ENCODE measurements at regions not wholly inside any gene's neighbourhood (a gene's known extent, or its start where the extent isn't known, plus 50 kb on each side); places are given as distances from the start of the nearest gene placed in this dataset.
"Not testable (repeated sequence)": the region's sequence is repeated elsewhere in the genome, so short reads cannot be mapped to it uniquely, and the experiment has no call there.

DNA sequence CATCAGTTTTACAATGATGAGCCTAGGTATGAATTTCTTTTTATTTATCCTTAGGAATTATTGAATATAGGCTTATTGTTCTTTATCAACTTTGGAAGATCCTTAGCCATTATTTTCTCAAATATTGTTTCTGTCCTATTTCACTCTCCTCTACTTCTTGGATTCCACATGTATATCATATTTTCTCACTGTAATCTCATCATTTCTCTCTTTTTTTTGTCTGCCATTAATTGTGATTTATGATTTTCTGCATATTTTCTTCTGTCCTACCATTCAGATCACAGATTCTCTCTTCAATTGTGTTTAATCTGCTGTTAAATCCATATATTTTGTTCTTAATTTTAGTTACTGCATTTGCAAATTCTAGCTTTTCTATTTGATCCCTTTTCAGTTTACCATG, 139.8 kb downstream of the ARRDC3 start:
- H3K9me2 ChIP-seq (ENCODE audit: insufficient read depth, low read length), result no peaks in the 10 kb centered on the region
- H2AFZ ChIP-seq (ENCODE audit: low read length), result no peak overlapping the region
- POLR2A ChIA-PET, result no interaction called here
- H3K27ac ChIP-seq (ENCODE audit: low read depth, low read length, poor library complexity, severe bottlenecking), result no peak overlapping the region
- intact Hi-C loops (cut with micrococcal nuclease; ENCODE audit: unreplicated experiment), result no loop called here
- no peak for DNase-seq (ENCODE audit: low spot score)
- no peaks in the 10 kb centered on the region for H3K79me2 ChIP-seq (ENCODE audit: insufficient read depth, low read depth, low read length)
- H3K9me3 ChIP-seq (ENCODE audit: low read length), result 0 out of 2 replicates have a peak, but pooled peaks cover 6% of the 10 kb centered on the region
- no peak overlapping the region for H3K4me2 ChIP-seq (ENCODE audit: low read length)
- H4K20me1 ChIP-seq (ENCODE audit: insufficient read depth, low read length), result no peaks in the 10 kb centered on the region
- no peaks in the 10 kb centered on the region for H3K36me3 ChIP-seq (ENCODE audit: insufficient read depth, low read length)
- no peaks in the 10 kb centered on the region for H3K4me1 ChIP-seq (ENCODE audit: insufficient read depth, low read length, poor library complexity, severe bottlenecking)
- BruUV-seq (replicated peaks), result no TSS peak
- H3K4me3 ChIP-seq (ENCODE audit: low read depth, low read length, poor library complexity, severe bottlenecking), result no peak overlapping the region
- CTCF ChIA-PET (ENCODE audit: unreplicated experiment), result no interaction called here
- no peak for TF ChIP-seq EZH2phosphoT487 (IDR thresholded peaks at IDR 0.05; ENCODE audit: borderline replicate concordance, low read depth, low read length)
- TF ChIP-seq, protein P1, sequence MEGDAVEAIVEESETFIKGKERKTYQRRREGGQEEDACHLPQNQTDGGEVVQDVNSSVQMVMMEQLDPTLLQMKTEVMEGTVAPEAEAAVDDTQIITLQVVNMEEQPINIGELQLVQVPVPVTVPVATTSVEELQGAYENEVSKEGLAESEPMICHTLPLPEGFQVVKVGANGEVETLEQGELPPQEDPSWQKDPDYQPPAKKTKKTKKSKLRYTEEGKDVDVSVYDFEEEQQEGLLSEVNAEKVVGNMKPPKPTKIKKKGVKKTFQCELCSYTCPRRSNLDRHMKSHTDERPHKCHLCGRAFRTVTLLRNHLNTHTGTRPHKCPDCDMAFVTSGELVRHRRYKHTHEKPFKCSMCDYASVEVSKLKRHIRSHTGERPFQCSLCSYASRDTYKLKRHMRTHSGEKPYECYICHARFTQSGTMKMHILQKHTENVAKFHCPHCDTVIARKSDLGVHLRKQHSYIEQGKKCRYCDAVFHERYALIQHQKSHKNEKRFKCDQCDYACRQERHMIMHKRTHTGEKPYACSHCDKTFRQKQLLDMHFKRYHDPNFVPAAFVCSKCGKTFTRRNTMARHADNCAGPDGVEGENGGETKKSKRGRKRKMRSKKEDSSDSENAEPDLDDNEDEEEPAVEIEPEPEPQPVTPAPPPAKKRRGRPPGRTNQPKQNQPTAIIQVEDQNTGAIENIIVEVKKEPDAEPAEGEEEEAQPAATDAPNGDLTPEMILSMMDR (conservative IDR thresholded peaks at IDR 0.05; ENCODE audit: low read length), result no peak

DNA sequence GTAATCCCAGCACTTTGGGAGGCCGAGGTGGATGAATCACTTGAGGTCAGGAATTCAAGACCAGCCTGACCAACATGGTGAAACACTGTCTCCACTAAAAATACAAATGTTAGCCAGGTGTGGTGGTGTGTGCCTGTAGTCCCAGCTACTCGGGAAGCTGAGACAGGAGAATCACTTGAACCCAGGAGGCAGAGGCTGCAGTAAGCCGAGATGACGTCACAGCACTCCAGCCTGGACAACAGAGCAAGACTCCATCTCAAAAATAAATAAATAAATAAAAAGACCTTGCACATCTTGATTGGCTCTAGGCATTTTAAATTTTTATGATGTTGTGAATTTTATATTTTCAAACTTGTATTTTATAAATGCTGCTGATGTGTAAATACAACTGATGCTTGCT, 141.7 kb downstream of the ARRDC3 start:
- H3K9me3 ChIP-seq (ENCODE audit: low read length); CTCF ChIA-PET (ENCODE audit: unreplicated experiment); H3K4me1 ChIP-seq (ENCODE audit: insufficient read depth, low read length, poor library complexity, severe bottlenecking): not testable (repeated sequence)

DNA sequence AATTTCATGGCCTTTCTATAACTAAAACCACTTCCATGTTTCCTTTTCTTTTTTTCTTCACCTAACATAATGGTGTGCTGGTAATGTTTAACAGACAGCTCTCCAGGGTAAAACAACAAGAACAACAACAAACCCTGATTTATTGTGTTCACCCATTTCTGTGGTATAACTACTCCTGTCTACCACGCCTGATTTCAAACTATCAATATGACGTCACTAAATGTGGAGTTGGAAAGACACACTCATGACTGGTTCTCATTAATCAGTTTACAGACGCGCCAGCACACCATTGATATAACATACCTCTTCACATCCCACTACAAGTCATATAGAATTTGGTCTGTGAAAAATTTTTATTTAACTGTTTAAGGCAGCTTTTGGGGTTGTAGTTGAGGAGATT, 142.9 kb downstream of the ARRDC3 start:
- no peak for DNase-seq (ENCODE audit: low spot score)
- intact Hi-C loops (cut with micrococcal nuclease; ENCODE audit: unreplicated experiment), result no loop called here
- no peaks in the 10 kb centered on the region for H3K36me3 ChIP-seq (ENCODE audit: insufficient read depth, low read length)
- no peak overlapping the region for H3K4me3 ChIP-seq (ENCODE audit: low read depth, low read length, poor library complexity, severe bottlenecking)
- ChIA-PET CTCF (ENCODE audit: unreplicated experiment) (no interaction called here), POLR2A (interaction anchor here (0.6 kb wide), 1 partner anchor 38 kb away, joined by 3 read pairs; no protein-coding TSS in a partner anchor)
- H3K4me1 ChIP-seq (ENCODE audit: insufficient read depth, low read length, poor library complexity, severe bottlenecking), result no peaks in the 10 kb centered on the region
- H3K4me2 ChIP-seq (ENCODE audit: low read length), result no peak overlapping the region
- no peaks in the 10 kb centered on the region for H4K20me1 ChIP-seq (ENCODE audit: insufficient read depth, low read length)
- no peak overlapping the region for H2AFZ ChIP-seq (ENCODE audit: low read length)
- no TSS peak for BruUV-seq (replicated peaks)
- 0 out of 2 replicates have a peak, but pooled peaks cover 6% of the 10 kb centered on the region for H3K9me3 ChIP-seq (ENCODE audit: low read length)
- H3K27ac ChIP-seq (ENCODE audit: low read depth, low read length, poor library complexity, severe bottlenecking), result no peak overlapping the region
- TF ChIP-seq, protein P1 (conservative IDR thresholded peaks at IDR 0.05; ENCODE audit: low read length), result no peak
- TF ChIP-seq EZH2phosphoT487 (IDR thresholded peaks at IDR 0.05; ENCODE audit: borderline replicate concordance, low read depth, low read length), result no peak
- H3K79me2 ChIP-seq (ENCODE audit: insufficient read depth, low read depth, low read length), result no peaks in the 10 kb centered on the region
- H3K9me2 ChIP-seq (ENCODE audit: insufficient read depth, low read length), result no peaks in the 10 kb centered on the region

More for the DNA sequence above, 141.7 kb downstream of the ARRDC3 start:
- POLR2A ChIA-PET; H2AFZ ChIP-seq (ENCODE audit: low read length); H3K4me3 ChIP-seq (ENCODE audit: low read depth, low read length, poor library complexity, severe bottlenecking); H3K27ac ChIP-seq (ENCODE audit: low read depth, low read length, poor library complexity, severe bottlenecking); BruUV-seq (replicated peaks); H3K9me2 ChIP-seq (ENCODE audit: insufficient read depth, low read length); H4K20me1 ChIP-seq (ENCODE audit: insufficient read depth, low read length); DNase-seq (ENCODE audit: low spot score); H3K79me2 ChIP-seq (ENCODE audit: insufficient read depth, low read depth, low read length); H3K4me2 ChIP-seq (ENCODE audit: low read length); H3K36me3 ChIP-seq (ENCODE audit: insufficient read depth, low read length); intact Hi-C loops (cut with micrococcal nuclease; ENCODE audit: unreplicated experiment): not testable (repeated sequence)

Data from OCI-LY7 (cell line).